Inflammatory macrophage treated with lipopolysaccharide for 4 hours (primary cell): ENCODE measurements at regions not wholly inside any gene's neighbourhood (a gene's known extent, or its start where the extent isn't known, plus 50 kb on each side); places are given as distances from the start of the nearest gene placed in this dataset.

Source experiments
- DNase-seq: peaks from one replicate; pipeline ENCODE4 v3.0.0-alpha.2; 2020

DNA sequence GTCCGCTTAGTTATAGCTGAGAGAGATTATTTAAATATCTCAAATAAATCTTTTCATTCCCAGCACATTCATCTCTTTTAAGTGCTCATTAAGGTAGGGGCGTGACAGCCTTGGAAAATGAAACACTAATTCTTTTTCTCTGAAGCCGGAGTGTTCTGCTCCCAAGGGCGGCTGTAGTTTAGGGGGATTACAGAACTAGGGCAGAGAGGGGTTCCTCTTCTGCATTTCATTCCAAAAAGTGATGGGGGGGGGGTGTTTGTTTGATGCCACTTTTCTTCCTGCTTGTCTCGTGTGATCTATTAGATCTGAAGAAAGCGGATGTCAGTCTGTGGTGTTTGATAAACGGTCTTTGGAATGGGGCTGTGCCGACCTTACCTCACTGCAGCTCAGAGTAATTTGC, 506.5 kb upstream of the MGMT start:
- no peak for DNase-seq

DNA sequence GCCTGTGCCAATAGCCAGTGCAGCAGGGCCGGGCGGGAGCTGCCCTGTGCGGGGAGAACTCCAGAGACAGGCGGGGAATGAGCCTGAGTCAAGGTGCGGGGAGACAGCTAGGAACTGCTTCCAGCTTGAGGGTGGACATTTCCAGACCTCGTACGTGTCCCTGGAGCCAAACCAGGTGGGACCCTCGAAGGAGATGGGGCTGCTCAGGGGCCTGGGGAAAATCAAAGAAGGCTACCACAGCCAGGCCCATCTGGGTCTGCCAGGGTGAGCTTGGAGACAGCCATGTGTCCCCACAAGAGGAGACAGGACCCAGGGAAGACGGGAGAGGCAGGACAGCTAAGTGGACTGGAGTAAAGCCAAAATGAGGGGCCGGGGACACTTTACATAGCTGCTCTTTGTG, 504.9 kb upstream of the MGMT start:
- DNase-seq = no peak

DNA sequence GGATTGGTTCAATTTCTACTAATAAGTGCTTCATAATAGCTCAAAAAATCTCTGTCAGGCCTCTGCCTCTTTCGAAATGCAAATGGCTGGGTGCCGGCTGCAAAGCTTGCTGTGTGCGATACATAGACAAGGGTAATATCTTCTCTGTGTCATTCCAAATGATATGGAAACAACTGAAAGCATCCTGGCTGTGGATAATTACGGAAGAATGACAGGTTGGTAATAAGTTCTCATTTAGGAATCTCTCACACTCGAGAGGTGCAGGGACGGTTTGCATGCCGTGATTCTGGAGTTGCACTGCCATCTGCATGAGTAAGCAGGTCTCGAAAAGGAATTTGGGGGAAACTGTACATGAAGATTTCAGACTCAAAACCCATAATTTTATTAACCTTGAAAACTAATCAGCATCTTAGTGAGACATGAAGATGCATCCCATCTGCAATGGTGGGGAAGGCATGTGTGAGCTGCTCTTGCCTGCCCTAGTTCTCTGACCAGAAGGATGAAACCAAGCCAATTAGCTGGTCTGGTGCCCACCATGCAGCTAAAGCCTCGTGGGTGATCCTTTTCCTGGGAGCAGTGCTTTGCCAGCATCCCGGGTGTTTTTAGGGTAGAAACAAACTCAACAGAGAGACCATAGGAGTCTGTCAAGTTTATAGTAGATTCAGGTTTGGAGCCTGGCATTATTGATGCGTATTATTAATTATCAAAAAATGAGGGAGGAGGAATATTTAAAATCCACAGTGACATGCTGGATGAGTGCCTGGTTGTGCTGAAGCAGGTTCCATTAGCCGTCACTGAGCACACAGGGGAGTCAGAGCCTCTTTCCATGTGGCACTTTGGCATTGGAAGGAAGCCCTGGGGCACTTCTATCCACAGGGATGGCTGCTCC, 503.6 kb upstream of the MGMT start:
- DNase-seq = no peak

DNA sequence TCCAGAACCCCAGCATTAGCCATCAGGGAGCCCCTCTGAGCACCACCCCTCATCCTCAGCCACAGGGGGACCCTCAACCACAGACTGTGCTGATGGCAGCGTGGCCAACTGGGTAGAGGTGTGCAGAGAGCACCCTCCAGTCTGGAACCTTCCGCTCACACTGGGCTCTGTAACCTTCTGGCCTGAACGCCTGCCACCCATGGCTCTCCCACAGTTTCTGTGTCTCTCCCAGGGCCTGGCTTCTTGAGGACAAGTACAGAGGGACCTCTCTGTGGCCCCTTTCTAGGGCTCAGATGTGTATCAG, 503.0 kb upstream of the MGMT start:
- DNase-seq = no peak

GRCh38 chr10:128967980-128968756, 498.9 kb upstream of the MGMT start:
- no peak for DNase-seq

GRCh38 chr10:128969551-128969950, 497.5 kb upstream of the MGMT start:
- no peak for DNase-seq

GRCh38 chr10:128971374-128972035, 495.5 kb upstream of the MGMT start:
- no peak for DNase-seq

GRCh38 chr10:128972036-128972405, 495.0 kb upstream of the MGMT start:
- DNase-seq = no peak

DNA sequence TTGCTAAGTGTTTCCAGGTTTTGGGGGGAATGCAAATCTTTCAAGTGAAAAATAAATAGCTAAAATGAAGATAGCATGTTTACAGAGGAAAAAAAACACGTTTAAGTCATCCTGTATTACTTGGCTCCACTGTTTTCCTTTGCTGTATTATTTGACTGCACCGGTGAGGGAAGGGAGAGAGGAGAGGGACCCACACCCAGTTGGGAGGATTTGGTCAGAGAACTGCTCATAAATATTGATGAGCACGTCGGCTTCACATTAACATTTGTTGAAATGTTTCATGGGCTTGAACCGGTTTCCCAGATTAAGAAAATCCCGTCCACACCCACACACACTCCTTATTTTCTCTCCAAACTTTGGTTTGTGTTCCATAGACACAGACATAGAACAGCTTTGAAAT, 493.8 kb upstream of the MGMT start:
- no peak for DNase-seq

DNA sequence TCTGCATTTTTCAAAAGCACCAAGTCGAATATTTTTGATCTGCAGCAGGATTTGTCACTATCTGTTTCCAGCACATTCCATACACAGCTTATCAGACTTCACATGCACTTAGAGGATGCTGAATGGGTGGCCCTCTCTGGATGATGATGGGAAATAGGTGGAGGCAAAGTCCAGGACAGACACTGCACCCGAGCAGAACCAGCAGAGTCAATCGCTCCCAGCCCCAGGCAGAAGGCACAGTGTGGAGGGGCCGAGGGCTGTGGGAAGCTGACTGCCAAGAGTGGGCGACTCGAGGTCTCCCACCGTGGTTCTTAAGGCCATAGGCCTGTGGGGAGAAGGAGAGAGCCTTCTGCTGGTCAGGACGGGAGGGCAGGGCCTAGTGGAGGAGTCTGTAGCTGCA, 490.2 kb upstream of the MGMT start:
- no peak for DNase-seq

DNA sequence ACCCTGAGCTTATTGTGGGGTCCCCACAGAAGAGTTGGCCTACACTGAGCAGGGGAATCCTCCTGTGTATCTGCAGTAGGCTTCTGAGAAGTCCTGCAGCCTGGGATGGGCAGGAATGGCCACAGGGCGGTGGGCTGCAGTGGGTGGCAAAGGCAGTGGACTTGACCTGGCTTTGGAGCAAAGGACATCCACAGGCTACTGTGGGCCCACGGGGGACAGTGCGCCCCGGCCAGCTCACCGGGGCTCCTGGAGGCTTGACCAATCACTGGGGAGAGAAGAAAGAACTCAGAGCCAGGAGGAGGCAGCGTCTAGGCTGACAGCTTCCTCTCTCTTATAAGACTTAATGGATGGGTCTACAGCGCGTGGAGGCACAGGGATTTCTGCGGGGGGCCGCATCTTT, 488.8 kb upstream of the MGMT start:
- DNase-seq = no peak

DNA sequence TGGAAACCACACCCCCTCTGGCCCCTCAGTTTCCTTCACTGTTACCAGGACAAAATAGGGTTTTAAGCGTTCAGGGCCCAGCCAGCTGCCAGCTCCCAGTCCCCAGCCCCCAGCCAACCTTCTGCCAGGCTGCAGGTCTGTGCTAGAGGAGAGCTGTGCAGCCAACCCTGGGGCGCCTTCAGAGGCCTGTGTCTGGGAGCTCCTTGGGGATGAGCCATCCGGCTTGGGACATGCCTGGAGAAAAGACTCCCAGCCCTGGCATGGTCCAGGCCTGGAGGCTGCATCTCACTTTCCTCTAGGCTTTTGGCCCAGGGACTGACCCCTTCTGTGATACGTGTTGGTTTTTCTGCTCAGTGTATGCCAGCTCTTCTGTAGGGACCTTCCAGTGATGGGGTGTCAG, 487.6 kb upstream of the MGMT start:
- DNase-seq = no peak

DNA sequence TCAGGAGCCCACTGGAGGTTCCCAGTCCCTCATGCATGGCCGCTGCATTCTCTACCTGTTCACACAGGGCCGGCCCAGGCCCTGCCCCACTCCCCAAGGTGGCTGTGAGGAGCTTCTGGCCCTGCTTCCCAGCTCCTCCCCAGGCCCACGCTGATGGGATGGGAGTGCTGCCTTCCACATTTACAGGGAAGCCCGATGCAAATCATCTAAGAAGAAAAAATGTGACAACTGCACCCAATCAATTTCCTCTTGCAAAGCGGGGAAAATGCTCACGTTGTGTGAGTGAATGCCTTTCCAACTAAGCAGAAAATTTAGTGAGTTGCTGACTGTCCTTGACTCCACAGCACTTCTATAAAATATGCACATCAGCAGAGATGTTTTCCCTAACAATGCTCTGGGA, 485.8 kb upstream of the MGMT start:
- no peak for DNase-seq

DNA sequence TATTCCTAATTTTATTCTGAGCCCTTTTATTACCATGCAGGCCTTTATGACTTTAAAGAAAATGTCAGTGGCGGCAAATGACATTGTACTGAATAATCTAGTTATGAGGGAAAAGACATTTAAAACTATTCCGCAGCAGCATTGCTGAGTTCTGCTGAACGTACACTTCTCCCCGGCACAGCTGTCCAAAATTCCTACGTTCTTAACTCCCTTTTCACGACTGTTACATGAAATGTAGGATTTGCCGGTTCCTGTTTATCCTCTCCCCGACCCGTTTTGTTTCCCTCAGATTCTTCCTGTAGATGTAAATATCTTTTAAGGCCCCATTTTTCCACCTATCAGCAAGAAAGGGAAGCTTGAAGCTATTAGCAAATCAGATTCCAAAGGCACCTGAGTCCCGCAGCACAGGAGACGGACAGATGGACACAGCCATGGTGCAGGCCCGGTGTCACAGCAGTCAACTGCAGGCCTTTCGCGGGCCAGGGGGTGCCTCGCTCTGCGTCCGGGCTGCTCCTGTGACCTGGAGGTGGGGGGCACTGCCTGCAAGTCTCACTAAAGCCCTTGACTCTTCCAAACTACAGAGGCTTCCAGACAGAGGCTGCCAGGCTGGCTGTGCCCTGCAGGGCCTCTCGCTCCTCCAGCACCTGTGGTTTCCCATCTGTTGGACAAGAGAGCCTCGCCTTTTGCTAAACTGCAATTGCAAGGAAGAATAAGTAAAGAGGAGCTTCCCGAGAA, 485.0 kb upstream of the MGMT start:
- no peak for DNase-seq

GRCh38 chr10:128982616-128982915, 484.5 kb upstream of the MGMT start:
- DNase-seq = no peak

DNA sequence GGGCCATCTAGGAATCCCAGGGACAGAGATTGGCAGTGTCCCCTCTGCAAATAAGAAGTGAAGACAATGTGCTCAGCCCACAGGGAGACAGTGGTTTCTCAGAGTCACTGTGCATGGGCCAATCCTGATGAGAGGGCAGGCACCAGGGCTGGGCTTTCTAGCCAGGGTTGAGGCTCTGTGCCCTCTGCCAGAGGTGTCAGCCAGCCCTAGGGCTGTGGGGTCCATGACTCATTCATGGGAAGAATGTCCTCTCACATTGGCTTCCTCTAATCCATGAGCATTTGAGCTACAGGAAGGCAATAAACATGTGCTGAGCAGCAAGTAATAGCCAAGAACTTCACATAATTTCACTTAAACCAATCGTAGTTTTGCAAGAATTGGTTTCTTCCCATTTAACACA, 482.0 kb upstream of the MGMT start:
- DNase-seq = no peak

DNA sequence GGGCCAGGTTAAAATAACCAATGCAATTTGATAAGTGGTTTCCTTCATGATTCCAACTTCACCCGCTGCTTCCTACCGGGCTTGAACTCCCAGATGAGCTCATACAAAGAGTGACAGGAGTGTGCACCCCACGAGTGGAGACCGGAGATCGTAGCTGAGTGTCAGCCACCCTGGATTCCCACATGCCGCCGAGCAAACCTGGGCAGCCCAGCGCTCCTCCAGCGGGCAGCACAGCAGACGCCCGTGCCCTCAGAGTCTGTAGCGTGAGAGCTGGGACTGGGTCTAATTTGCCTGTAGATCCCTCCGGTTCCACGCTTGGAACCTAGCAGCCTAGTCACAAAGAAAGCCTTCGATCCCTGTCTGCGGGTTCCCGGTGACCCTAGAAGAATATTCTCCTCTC, 476.1 kb upstream of the MGMT start:
- no peak for DNase-seq

GRCh38 chr10:128992770-128993169, 474.3 kb upstream of the MGMT start:
- DNase-seq = no peak

DNA sequence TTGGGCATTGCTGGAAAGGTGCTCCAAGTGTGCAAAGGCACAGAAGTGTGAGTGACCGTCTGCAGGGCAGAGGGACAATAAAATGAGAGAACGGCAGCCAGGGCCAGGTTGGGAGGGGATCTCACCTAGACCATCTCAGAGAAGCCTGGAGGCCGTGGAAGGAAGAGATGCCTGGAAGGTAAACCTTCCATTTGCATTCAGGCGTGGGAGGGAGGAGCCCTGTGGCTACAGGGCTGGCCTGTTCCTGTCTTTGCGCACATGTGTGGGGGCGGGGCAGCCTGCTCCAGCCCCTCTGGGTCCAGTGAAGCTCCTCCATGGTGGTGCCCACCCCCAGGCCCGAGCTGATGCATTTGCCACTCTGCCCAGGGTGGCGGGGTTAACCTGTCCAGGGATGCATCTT, 473.6 kb upstream of the MGMT start:
- no peak for DNase-seq

GRCh38 chr10:128993911-128994538, 473.0 kb upstream of the MGMT start:
- DNase-seq = no peak

DNA sequence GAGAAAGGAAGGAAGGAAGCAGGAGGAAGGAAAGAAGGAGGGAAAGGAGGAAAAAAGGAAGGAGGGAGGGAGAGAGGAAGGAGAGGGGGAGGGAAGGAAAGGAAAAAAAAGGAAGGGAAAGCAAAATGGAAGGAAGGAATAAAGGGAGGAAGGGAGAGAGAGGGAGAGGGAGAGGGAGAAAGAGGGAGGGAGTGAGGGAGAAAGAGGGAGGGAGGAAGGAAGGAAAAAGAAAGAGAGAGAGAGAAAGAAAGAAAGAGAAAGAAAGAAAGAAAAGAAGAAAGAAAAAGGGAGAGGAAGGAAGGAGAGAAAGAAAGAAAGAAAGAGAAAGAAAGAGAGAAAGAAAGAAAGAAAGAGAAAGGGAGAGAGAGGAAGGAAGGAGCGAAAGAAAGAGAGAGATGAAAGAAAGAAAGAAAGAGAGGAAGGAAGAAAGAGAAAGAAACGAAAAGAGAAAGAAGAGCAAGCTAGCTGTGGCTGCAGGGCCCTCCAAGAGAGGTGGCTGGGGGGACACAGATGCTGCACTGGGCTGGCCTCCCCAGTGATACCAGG, 472.4 kb upstream of the MGMT start:
- DNase-seq = no peak

- no peak for DNase-seq
These were observed 471.4 kb upstream of the MGMT start for GRCh38 chr10:128995676-128996075.

GRCh38 chr10:128996092-128996491, 470.9 kb upstream of the MGMT start:
- no peak for DNase-seq
